Lung (tissue), 11 donors: ENCODE measurements at regions not wholly inside any gene's neighbourhood (a gene's known extent, or its start where the extent isn't known, plus 50 kb on each side); places are given as distances from the start of the nearest gene placed in this dataset.
A peak's percentile ranks its signal among the peaks of the same experiment; 100 is the strongest.

Source experiments
- ATAC-seq: fragments of 200-7000 bp; cut with Tn5 transposase; one replicate; pipeline ENCODE4 v1.9.1; 2020; ENCODE audit warnings: moderate number of reproducible peaks; ENCODE audit not compliant: insufficient read depth, low FRiP score
- DNase-seq, 3 donors: peaks; one replicate each; pipeline ENCODE4 v3.0.0-alpha.2; 2013 to 2017
- H3K27ac ChIP-seq, 2 donors: one replicate each; pipeline ENCODE4 v1.5.1; 2013; ENCODE audit warnings: mild to moderate bottlenecking in 2 of 2, moderate library complexity in 2 of 2, control low read depth in 1 of 2, inconsistent platforms in 1 of 2, low read depth in 1 of 2, low read length in 1 of 2
- H3K27me3 ChIP-seq, 3 donors: one replicate each; pipeline ENCODE4 v1.5.1; 2013; ENCODE audit warnings: low read length in 2 of 3; ENCODE audit not compliant: control insufficient read depth in 3 of 3, insufficient read depth in 3 of 3
- H3K36me3 ChIP-seq, 4 donors: one replicate each; pipeline ENCODE4 v1.5.1; 2013; ENCODE audit warnings: low read length in 4 of 4, mild to moderate bottlenecking in 1 of 4, moderate library complexity in 1 of 4; ENCODE audit not compliant: control insufficient read depth in 4 of 4, insufficient read depth in 4 of 4
- H3K4me1 ChIP-seq, 5 donors: one replicate each; pipeline ENCODE4 v1.5.1; 2013; ENCODE audit warnings: low read length in 5 of 5, mild to moderate bottlenecking in 2 of 5, moderate library complexity in 1 of 5; ENCODE audit not compliant: control insufficient read depth in 5 of 5, insufficient read depth in 5 of 5
- H3K4me3 ChIP-seq: one replicate; pipeline ENCODE4 v1.5.1; 2013; ENCODE audit warnings: mild to moderate bottlenecking, control low read depth, moderate library complexity
- H3K9ac ChIP-seq, 2 donors: one replicate each; pipeline ENCODE4 v1.5.1; 2013; ENCODE audit warnings: low read length in 2 of 2, control low read depth in 1 of 2; ENCODE audit not compliant: insufficient read depth in 1 of 2
- H3K9me3 ChIP-seq, 4 donors: one replicate each; pipeline ENCODE4 v1.5.1; 2013; ENCODE audit warnings: low read length in 3 of 4, mild to moderate bottlenecking in 1 of 4, moderate library complexity in 1 of 4; ENCODE audit not compliant: control insufficient read depth in 4 of 4, insufficient read depth in 3 of 4
- CTCF ChIP-seq: IDR thresholded peaks from 2 replicates; pipeline ENCODE4 v1.5.1; 2012; ENCODE audit warnings: mild to moderate bottlenecking; ENCODE audit errors: control extremely low read depth, extremely low read depth
- WGBS, 2 donors: extraction: QIAGEN DNeasy Blood & Tissue Kit; methylation state at CpG; one replicate each; pipeline ENCODE4 v1.1.7; 2013; 5-methylcytosine and 5-hydroxymethylcytosine counted together
- donor health status: control.
- donor health status: control.
- donor health status: Bipolar disorder and iron deficiency.
- donor health status: healthy.
- donor health status: DM: yes; HTN: yes; CAD: no.

GRCh38 chr11:26827567-26828081 lies 105.8 kb upstream of the SLC5A12 start:
- DNase-seq (peak; percentile 64 to 79 (median 75)), ATAC-seq (no peak)
- WGBS, 2 donors, result 59 to 71% methylated on average over 10 of the region's 10 CpGs
- Histone ChIP-seq H3K9ac (no peak overlapping the region), H3K27me3 (no peaks in the 10 kb centered on the region), H3K4me3 (no peak overlapping the region), H3K36me3 (no peaks in the 10 kb centered on the region), H3K4me1 (peaks cover 0 to 3% (median 0%) of the 10 kb centered on the region in 5 donors), H3K9me3 (peaks cover 0 to 11% (median 8%) of the 10 kb centered on the region in 4 donors), H3K27ac (no peak overlapping the region)
- no peak for TF ChIP-seq CTCF

GRCh38 chr11:26828288-26828687 lies 106.4 kb upstream of the SLC5A12 start:
- Histone ChIP-seq H3K4me3 (no peak overlapping the region), H3K27me3 (no peaks in the 10 kb centered on the region), H3K4me1 (peaks cover 0 to 3% (median 0%) of the 10 kb centered on the region in 5 donors), H3K27ac (no peak overlapping the region), H3K9me3 (peaks cover 0 to 11% (median 7%) of the 10 kb centered on the region in 4 donors), H3K9ac (no peak overlapping the region), H3K36me3 (no peaks in the 10 kb centered on the region)
- DNase-seq, result no peak
- no peak for ATAC-seq
- TF ChIP-seq CTCF, result no peak
- 43 to 81% methylated on average over 2 of the region's 2 CpGs for WGBS, 2 donors

GRCh38 chr11:26830218-26830617 lies 108.4 kb upstream of the SLC5A12 start:
- 82 to 83% methylated on average over 1 of the region's 1 CpG for WGBS, 2 donors

More at GRCh38 chr11:26830218-26830617, 108.4 kb upstream of the SLC5A12 start:
- no peak for TF ChIP-seq CTCF
- no peak for ATAC-seq
- H3K27me3 ChIP-seq, result no peaks in the 10 kb centered on the region
- H3K9ac ChIP-seq, result no peak overlapping the region
- no peak for DNase-seq
- H3K27ac ChIP-seq, result no peak overlapping the region
- H3K4me3 ChIP-seq, result no peak overlapping the region
- peaks cover 0 to 3% (median 0%) of the 10 kb centered on the region in 4 donors for H3K9me3 ChIP-seq
- peaks cover 0 to 3% (median 0%) of the 10 kb centered on the region in 5 donors for H3K4me1 ChIP-seq
- no peaks in the 10 kb centered on the region for H3K36me3 ChIP-seq
